Activated CD4-positive, alpha-beta T cell treated with anti-CD3 and anti-CD28 coated beads, Interleukin-2, amount 10 ng/mL, durations not matched to agents 7 days and 5 days (primary cell): ENCODE measurements at regions not wholly inside any gene's neighbourhood (a gene's known extent, or its start where the extent isn't known, plus 50 kb on each side); places are given as distances from the start of the nearest gene placed in this dataset.

Experiments
- CTCF ChIA-PET: fragments of 350-600 bp; sonication (Branson Sonifier 250); formaldehyde crosslinking; loops from one replicate; lab custom pipeline; 2021; ENCODE audit warnings: antibody characterized with exemption; lab: Charles Lee
- POLR2A ChIA-PET: fragments of 350-600 bp; sonication (Branson Sonifier 250); formaldehyde crosslinking; loops from one replicate; lab custom pipeline; 2021; ENCODE audit warnings: antibody characterized with exemption; lab: Charles Lee
- DNase-seq: peaks from one replicate; pipeline ENCODE4 v3.0.0-alpha.2; 2020
- H3K27ac Mint-ChIP-seq: one replicate; pipeline ENCODE4 v1.8.0; 2021; ENCODE audit warnings: mild to moderate bottlenecking, moderate library complexity, mixed read lengths
- H3K27me3 Mint-ChIP-seq: one replicate; pipeline ENCODE4 v1.8.0; 2021; ENCODE audit warnings: mixed read lengths
- H3K36me3 Mint-ChIP-seq: one replicate; pipeline ENCODE4 v1.8.0; 2021; ENCODE audit warnings: low read depth, mixed read lengths
- H3K4me1 Mint-ChIP-seq: one replicate; pipeline ENCODE4 v1.8.0; 2021; ENCODE audit warnings: mixed read lengths
- H3K4me3 Mint-ChIP-seq: one replicate; pipeline ENCODE4 v1.8.0; 2021; ENCODE audit warnings: mild to moderate bottlenecking, moderate library complexity, mixed read lengths
- H3K9me3 Mint-ChIP-seq: one replicate; pipeline ENCODE4 v1.8.0; 2021; ENCODE audit warnings: mixed read lengths

GRCh38 chr18:73983970-73984369 is 163.7 kb downstream of the FBXO15 start:
- no peaks in the 10 kb centered on the region for H3K27me3 Mint-ChIP-seq
- H3K27ac Mint-ChIP-seq = no peak overlapping the region
- no peaks in the 10 kb centered on the region for H3K36me3 Mint-ChIP-seq
- no peaks in the 10 kb centered on the region for H3K4me1 Mint-ChIP-seq
- peaks cover 7% of the 10 kb centered on the region for H3K9me3 Mint-ChIP-seq
- DNase-seq = no peak
- no peak overlapping the region for H3K4me3 Mint-ChIP-seq
- POLR2A ChIA-PET = no interaction called here
- CTCF ChIA-PET = interaction anchor here (0.8 kb wide), 1 partner anchor 39 kb away, joined by 4 read pairs; no protein-coding TSS in a partner anchor

DNA sequence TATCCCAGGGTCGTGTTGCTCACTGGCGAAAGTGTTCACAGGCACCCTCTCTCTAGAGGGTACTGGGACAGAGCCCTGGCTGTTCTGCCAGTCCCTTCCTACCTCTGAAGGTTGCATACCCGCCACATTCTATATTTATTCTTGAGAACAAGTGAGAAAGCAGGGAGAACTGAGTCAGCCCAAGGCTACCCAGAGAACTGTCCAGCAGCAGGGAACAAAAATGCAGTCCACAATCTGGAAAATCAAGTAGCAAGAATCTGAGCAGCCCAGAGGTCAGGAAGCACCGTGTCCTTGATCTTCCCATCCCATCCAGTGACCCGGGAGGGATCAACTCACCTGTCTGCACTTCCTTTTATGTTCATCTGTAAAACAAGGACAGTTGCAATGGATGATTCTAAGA is 164.1 kb downstream of the FBXO15 start:
- Mint-ChIP-seq H3K9me3 (peaks cover 7% of the 10 kb centered on the region), H3K27me3 (no peaks in the 10 kb centered on the region), H3K4me1 (no peaks in the 10 kb centered on the region), H3K4me3 (no peak overlapping the region), H3K27ac (no peak overlapping the region), H3K36me3 (no peaks in the 10 kb centered on the region)
- CTCF ChIA-PET = interaction anchor here (0.8 kb wide), 1 partner anchor 38 kb away, joined by 4 read pairs; no protein-coding TSS in a partner anchor
- DNase-seq = no peak
- POLR2A ChIA-PET = no interaction called here

DNA sequence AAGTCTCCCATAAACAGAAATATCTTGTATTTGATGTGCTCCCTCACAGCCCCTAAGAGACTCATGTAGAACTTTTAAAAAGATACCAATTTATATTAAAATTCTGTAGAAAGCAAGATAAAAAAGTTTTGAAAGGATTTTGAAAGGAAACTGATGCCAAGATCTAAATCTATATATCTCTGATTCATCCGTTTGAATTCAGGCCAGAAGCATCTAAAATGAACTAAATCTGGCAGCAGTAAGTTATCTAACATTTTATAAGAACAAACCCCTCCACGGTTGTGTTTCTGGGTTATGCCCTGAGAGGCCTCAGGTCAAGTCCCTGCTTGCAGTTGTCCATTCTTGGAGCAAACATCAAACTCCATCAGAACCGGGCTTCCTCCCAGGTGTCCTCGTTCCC is 165.8 kb downstream of the FBXO15 start:
- no peaks in the 10 kb centered on the region for H3K4me1 Mint-ChIP-seq

GRCh38 chr18:73980289-73980979 is 167.2 kb downstream of the FBXO15 start:
- no peaks in the 10 kb centered on the region for H3K9me3 Mint-ChIP-seq
- ChIA-PET CTCF (no interaction called here), POLR2A (no interaction called here)
- DNase-seq = no peak
- H3K27ac Mint-ChIP-seq = no peak overlapping the region
- peaks cover 4% of the 10 kb centered on the region for H3K4me1 Mint-ChIP-seq
- H3K36me3 Mint-ChIP-seq = no peaks in the 10 kb centered on the region
- no peaks in the 10 kb centered on the region for H3K27me3 Mint-ChIP-seq
- no peak overlapping the region for H3K4me3 Mint-ChIP-seq

More for the DNA sequence above, 165.8 kb downstream of the FBXO15 start:
- Mint-ChIP-seq H3K27ac (no peak overlapping the region), H3K36me3 (no peaks in the 10 kb centered on the region), H3K4me3 (no peak overlapping the region), H3K27me3 (no peaks in the 10 kb centered on the region), H3K9me3 (no peaks in the 10 kb centered on the region)
- ChIA-PET POLR2A (no interaction called here), CTCF (interaction anchor here (0.7 kb wide), 1 partner anchor 1244 kb away, joined by 3 read pairs; no protein-coding TSS in a partner anchor)
- no peak for DNase-seq

GRCh38 chr18:73979742-73980141 is 167.9 kb downstream of the FBXO15 start:
- ChIA-PET CTCF (no interaction called here), POLR2A (no interaction called here)
- Mint-ChIP-seq H3K4me1 (peaks cover 10% of the 10 kb centered on the region), H3K27me3 (no peaks in the 10 kb centered on the region), H3K4me3 (no peak overlapping the region), H3K36me3 (no peaks in the 10 kb centered on the region), H3K9me3 (no peaks in the 10 kb centered on the region), H3K27ac (no peak overlapping the region)
- DNase-seq = no peak

- Mint-ChIP-seq H3K36me3 (no peaks in the 10 kb centered on the region), H3K9me3 (no peaks in the 10 kb centered on the region), H3K27ac (no peak overlapping the region), H3K4me1 (peaks cover 13% of the 10 kb centered on the region), H3K27me3 (no peaks in the 10 kb centered on the region), H3K4me3 (no peak overlapping the region)
- ChIA-PET POLR2A (no interaction called here), CTCF (no interaction called here)
- no peak for DNase-seq
These were observed 171.2 kb downstream of the FBXO15 start for GRCh38 chr18:73976433-73976832.

DNA sequence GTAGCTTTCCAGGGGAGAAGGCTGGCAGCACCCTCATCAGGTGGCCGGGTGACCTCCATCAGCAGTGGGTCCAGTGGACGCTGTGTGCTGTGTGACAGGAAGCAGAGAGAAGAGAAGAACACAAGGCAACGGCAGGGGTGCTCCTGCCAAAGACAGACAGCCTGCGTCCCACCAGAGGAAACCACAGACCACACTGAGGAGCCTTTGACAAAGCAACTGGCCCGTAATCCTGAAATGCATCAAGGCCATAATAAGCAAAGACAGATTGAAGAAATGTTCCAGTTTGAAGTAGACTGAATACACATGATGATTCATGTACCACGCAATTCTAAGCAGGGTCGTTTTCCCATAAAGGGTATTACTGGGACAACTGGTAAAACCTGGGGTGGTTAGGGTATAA is 172.4 kb downstream of the FBXO15 start:
- ChIA-PET POLR2A (no interaction called here), CTCF (no interaction called here)
- DNase-seq = peak; percentile 23
- no peak overlapping the region for H3K4me3 Mint-ChIP-seq
- H3K36me3 Mint-ChIP-seq = no peaks in the 10 kb centered on the region
- H3K27ac Mint-ChIP-seq = no peak overlapping the region
- H3K4me1 Mint-ChIP-seq = peaks cover 13% of the 10 kb centered on the region
- no peaks in the 10 kb centered on the region for H3K27me3 Mint-ChIP-seq
- H3K9me3 Mint-ChIP-seq = no peaks in the 10 kb centered on the region

GRCh38 chr18:73973972-73974371 is 173.7 kb downstream of the FBXO15 start:
- no peak for DNase-seq
- POLR2A ChIA-PET = no interaction called here

GRCh38 chr18:73966954-73967353 is 180.7 kb downstream of the FBXO15 start:
- H3K27ac Mint-ChIP-seq = no peak overlapping the region
- H3K36me3 Mint-ChIP-seq = no peaks in the 10 kb centered on the region
- no peaks in the 10 kb centered on the region for H3K27me3 Mint-ChIP-seq
- CTCF ChIA-PET = no interaction called here
- no peak for DNase-seq
- no peak overlapping the region for H3K4me3 Mint-ChIP-seq
- H3K4me1 Mint-ChIP-seq = no peaks in the 10 kb centered on the region
- POLR2A ChIA-PET = no interaction called here
- peaks cover 2% of the 10 kb centered on the region for H3K9me3 Mint-ChIP-seq

More at GRCh38 chr18:73973972-73974371, 173.7 kb downstream of the FBXO15 start:
- CTCF ChIA-PET = no interaction called here
- no peaks in the 10 kb centered on the region for H3K9me3 Mint-ChIP-seq
- H3K4me3 Mint-ChIP-seq = no peak overlapping the region
- H3K4me1 Mint-ChIP-seq = peaks cover 13% of the 10 kb centered on the region
- H3K27me3 Mint-ChIP-seq = no peaks in the 10 kb centered on the region
- no peaks in the 10 kb centered on the region for H3K36me3 Mint-ChIP-seq
- no peak overlapping the region for H3K27ac Mint-ChIP-seq

GRCh38 chr18:73962256-73962655 is 185.4 kb downstream of the FBXO15 start:
- CTCF ChIA-PET = interaction anchor here (1.1 kb wide), 1 partner anchor 14 kb away, joined by 5 read pairs; no protein-coding TSS in a partner anchor
- Mint-ChIP-seq H3K4me1 (peaks cover 7% of the 10 kb centered on the region), H3K27ac (no peak overlapping the region)

DNA sequence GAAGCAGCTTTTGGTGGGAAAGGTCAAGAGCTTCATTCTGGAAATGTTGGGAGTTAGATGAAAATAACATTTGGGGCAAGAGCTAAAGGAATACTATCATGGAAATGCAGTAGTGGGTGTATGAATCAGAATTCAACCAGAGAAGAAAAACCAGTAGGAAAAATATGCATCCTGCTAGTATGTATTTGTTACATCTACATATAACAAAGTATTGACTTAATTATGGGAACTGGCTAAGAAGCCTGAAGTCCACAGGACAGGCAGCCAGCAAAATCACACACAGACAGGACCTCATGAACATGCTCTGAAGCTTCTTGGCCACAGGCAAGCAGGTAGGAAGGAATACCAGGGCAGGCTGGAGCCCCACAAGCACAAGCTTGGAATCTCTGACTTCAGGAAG is 185.8 kb downstream of the FBXO15 start:
- Mint-ChIP-seq H3K9me3 (peaks cover 2% of the 10 kb centered on the region), H3K4me3 (no peak overlapping the region), H3K4me1 (peaks cover 7% of the 10 kb centered on the region), H3K27me3 (no peaks in the 10 kb centered on the region), H3K27ac (no peak overlapping the region), H3K36me3 (no peaks in the 10 kb centered on the region)
- ChIA-PET POLR2A (interaction anchor here (0.5 kb wide), 1 partner anchor 137 kb away, joined by 3 read pairs; no protein-coding TSS in a partner anchor), CTCF (interaction anchor here (1.1 kb wide), 1 partner anchor 13 kb away, joined by 5 read pairs; no protein-coding TSS in a partner anchor)
- DNase-seq = no peak

More at GRCh38 chr18:73962256-73962655, 185.4 kb downstream of the FBXO15 start:
- POLR2A ChIA-PET = interaction anchor here (0.5 kb wide), 1 partner anchor 136 kb away, joined by 3 read pairs; no protein-coding TSS in a partner anchor
- H3K36me3 Mint-ChIP-seq = no peaks in the 10 kb centered on the region
- H3K27me3 Mint-ChIP-seq = no peaks in the 10 kb centered on the region
- peaks cover 2% of the 10 kb centered on the region for H3K9me3 Mint-ChIP-seq
- H3K4me3 Mint-ChIP-seq = no peak overlapping the region
- no peak for DNase-seq

DNA sequence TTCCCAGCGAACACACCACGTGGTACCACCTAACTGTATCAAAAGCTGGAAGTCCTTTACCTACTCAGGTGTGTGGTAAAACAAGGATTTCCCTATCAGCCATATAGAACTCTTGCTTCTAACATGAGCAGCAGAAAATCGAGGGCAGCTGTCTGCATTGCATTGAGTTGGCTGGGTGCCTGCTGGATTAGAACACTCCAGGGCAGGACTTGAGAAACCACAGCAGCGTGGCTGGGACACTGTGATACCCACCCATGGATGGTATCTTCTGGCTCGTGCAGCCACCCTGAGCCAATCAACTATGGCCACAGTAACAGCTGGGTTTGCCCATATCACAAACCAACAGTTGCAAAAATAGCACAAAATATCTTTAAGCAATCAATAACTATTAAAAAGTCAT is 188.3 kb downstream of the FBXO15 start:
- ChIA-PET POLR2A (no interaction called here), CTCF (interaction anchor here (0.8 kb wide), 1 partner anchor 19 kb away, joined by 3 read pairs; no protein-coding TSS in a partner anchor)
- H3K4me3 Mint-ChIP-seq = no peak overlapping the region
- no peaks in the 10 kb centered on the region for H3K9me3 Mint-ChIP-seq
- H3K27me3 Mint-ChIP-seq = peaks cover 3% of the 10 kb centered on the region
- H3K36me3 Mint-ChIP-seq = no peaks in the 10 kb centered on the region
- no peak overlapping the region for H3K27ac Mint-ChIP-seq
- DNase-seq = no peak
- H3K4me1 Mint-ChIP-seq = peaks cover 10% of the 10 kb centered on the region

- ChIA-PET POLR2A (no interaction called here), CTCF (no interaction called here)
- Mint-ChIP-seq H3K9me3 (no peaks in the 10 kb centered on the region), H3K4me3 (no peak overlapping the region), H3K27ac (no peak overlapping the region), H3K27me3 (peaks cover 3% of the 10 kb centered on the region), H3K36me3 (no peaks in the 10 kb centered on the region), H3K4me1 (peaks cover 15% of the 10 kb centered on the region)
- no peak for DNase-seq
These were observed 193.4 kb downstream of the FBXO15 start for GRCh38 chr18:73954268-73954667.
